ENCODE measurements at regions not wholly inside any gene's neighbourhood (a gene's known extent, or its start where the extent isn't known, plus 50 kb on each side); places are given as distances from the start of the nearest gene placed in this dataset.
"Not testable (repeated sequence)": the region's sequence is repeated elsewhere in the genome, so short reads cannot be mapped to it uniquely, and the experiment has no call there.

- no CpG with 5 or more reads among the region's 2 CpGs for WGBS (ENCODE audit: insufficient coverage)
- no peak for DNase-seq (ENCODE audit: low read depth in 4 of 6, low spot score in 6 of 6)
- Histone ChIP-seq H3K27me3 (ENCODE audit: control insufficient read depth, insufficient read depth, low read length) (no peaks in the 10 kb centered on the region), H3K4me1 (ENCODE audit: control insufficient read depth, insufficient read depth, low read length) (no peaks in the 10 kb centered on the region), H3K9me3 (ENCODE audit: control insufficient read depth, insufficient read depth, low read length) (no peaks in the 10 kb centered on the region), H3K27ac (ENCODE audit: low read depth, low read length) (no peak overlapping the region), H3K4me3 (ENCODE audit: low read depth, low read length) (no peak overlapping the region), H3K36me3 (ENCODE audit: control insufficient read depth, insufficient read depth, low read length) (no peaks in the 10 kb centered on the region)
Measured at GRCh38 chr19:23597661-23598060, 89.4 kb downstream of the ZNF675 start.

- Histone ChIP-seq H3K36me3 (ENCODE audit: control insufficient read depth, insufficient read depth, low read length) (no peaks in the 10 kb centered on the region), H3K27me3 (ENCODE audit: control insufficient read depth, insufficient read depth, low read length) (no peaks in the 10 kb centered on the region), H3K4me1 (ENCODE audit: control insufficient read depth, insufficient read depth, low read length) (no peaks in the 10 kb centered on the region), H3K27ac (ENCODE audit: low read depth, low read length) (no peak overlapping the region), H3K9me3 (ENCODE audit: control insufficient read depth, insufficient read depth, low read length) (no peaks in the 10 kb centered on the region), H3K4me3 (ENCODE audit: low read depth, low read length) (no peak overlapping the region)
- no peak for DNase-seq (ENCODE audit: low read depth in 4 of 6, low spot score in 6 of 6)
Measured at GRCh38 chr19:23596872-23597271, 90.1 kb downstream of the ZNF675 start.

GRCh38 chr19:23594311-23594710 is 92.7 kb downstream of the ZNF675 start:
- not testable (repeated sequence) for H3K9me3 ChIP-seq (ENCODE audit: control insufficient read depth, insufficient read depth, low read length); H3K27me3 ChIP-seq (ENCODE audit: control insufficient read depth, insufficient read depth, low read length); H3K36me3 ChIP-seq (ENCODE audit: control insufficient read depth, insufficient read depth, low read length); H3K27ac ChIP-seq (ENCODE audit: low read depth, low read length); DNase-seq (ENCODE audit: low read depth in 4 of 6, low spot score in 6 of 6); H3K4me1 ChIP-seq (ENCODE audit: control insufficient read depth, insufficient read depth, low read length); H3K4me3 ChIP-seq (ENCODE audit: low read depth, low read length)
- no CpG with 5 or more reads among the region's 12 CpGs for WGBS (ENCODE audit: insufficient coverage)

GRCh38 chr19:23587546-23587945 is 99.5 kb downstream of the ZNF675 start:
- Histone ChIP-seq H3K9me3 (ENCODE audit: control insufficient read depth, insufficient read depth, low read length) (peaks cover 6% of the 10 kb centered on the region), H3K4me3 (ENCODE audit: low read depth, low read length) (no peak overlapping the region), H3K4me1 (ENCODE audit: control insufficient read depth, insufficient read depth, low read length) (no peaks in the 10 kb centered on the region), H3K27ac (ENCODE audit: low read depth, low read length) (no peak overlapping the region), H3K27me3 (ENCODE audit: control insufficient read depth, insufficient read depth, low read length) (no peaks in the 10 kb centered on the region), H3K36me3 (ENCODE audit: control insufficient read depth, insufficient read depth, low read length) (no peaks in the 10 kb centered on the region)
- DNase-seq (ENCODE audit: low read depth in 4 of 6, low spot score in 6 of 6): no peak

- Histone ChIP-seq H3K9me3 (ENCODE audit: control insufficient read depth, insufficient read depth, low read length) (no peaks in the 10 kb centered on the region), H3K4me1 (ENCODE audit: control insufficient read depth, insufficient read depth, low read length) (no peaks in the 10 kb centered on the region), H3K27me3 (ENCODE audit: control insufficient read depth, insufficient read depth, low read length) (no peaks in the 10 kb centered on the region), H3K27ac (ENCODE audit: low read depth, low read length) (no peak overlapping the region), H3K36me3 (ENCODE audit: control insufficient read depth, insufficient read depth, low read length) (no peaks in the 10 kb centered on the region), H3K4me3 (ENCODE audit: low read depth, low read length) (no peak overlapping the region)
- WGBS (ENCODE audit: insufficient coverage): 90% methylated on average over 2 of the region's 6 CpGs
- no peak for DNase-seq (ENCODE audit: low read depth in 4 of 6, low spot score in 6 of 6)
Measured at GRCh38 chr19:23577501-23577900, 109.5 kb downstream of the ZNF675 start.

GRCh38 chr19:23571175-23571574 is 115.8 kb downstream of the ZNF675 start:
- H3K9me3 ChIP-seq (ENCODE audit: control insufficient read depth, insufficient read depth, low read length): peaks cover 3% of the 10 kb centered on the region
- H3K36me3 ChIP-seq (ENCODE audit: control insufficient read depth, insufficient read depth, low read length): no peaks in the 10 kb centered on the region
- WGBS (ENCODE audit: insufficient coverage): 63% methylated on average over 2 of the region's 2 CpGs

GRCh38 chr19:23568116-23568515 is 118.9 kb downstream of the ZNF675 start:
- not testable (repeated sequence) for H3K9me3 ChIP-seq (ENCODE audit: control insufficient read depth, insufficient read depth, low read length); H3K27ac ChIP-seq (ENCODE audit: low read depth, low read length); H3K27me3 ChIP-seq (ENCODE audit: control insufficient read depth, insufficient read depth, low read length); H3K4me3 ChIP-seq (ENCODE audit: low read depth, low read length); H3K36me3 ChIP-seq (ENCODE audit: control insufficient read depth, insufficient read depth, low read length); DNase-seq (ENCODE audit: low read depth in 4 of 6, low spot score in 6 of 6); H3K4me1 ChIP-seq (ENCODE audit: control insufficient read depth, insufficient read depth, low read length)
- WGBS (ENCODE audit: insufficient coverage): 88% methylated on average over 12 of the region's 15 CpGs

More at GRCh38 chr19:23571175-23571574, 115.8 kb downstream of the ZNF675 start:
- no peak for DNase-seq (ENCODE audit: low read depth in 4 of 6, low spot score in 6 of 6)
- Histone ChIP-seq H3K27ac (ENCODE audit: low read depth, low read length) (no peak overlapping the region), H3K4me3 (ENCODE audit: low read depth, low read length) (no peak overlapping the region), H3K27me3 (ENCODE audit: control insufficient read depth, insufficient read depth, low read length) (no peaks in the 10 kb centered on the region), H3K4me1 (ENCODE audit: control insufficient read depth, insufficient read depth, low read length) (no peaks in the 10 kb centered on the region)

GRCh38 chr19:23565256-23565655 is 121.8 kb downstream of the ZNF675 start:
- no peak for DNase-seq (ENCODE audit: low read depth in 4 of 6, low spot score in 6 of 6)
- Histone ChIP-seq H3K9me3 (ENCODE audit: control insufficient read depth, insufficient read depth, low read length) (peaks cover 3% of the 10 kb centered on the region), H3K4me1 (ENCODE audit: control insufficient read depth, insufficient read depth, low read length) (no peaks in the 10 kb centered on the region), H3K4me3 (ENCODE audit: low read depth, low read length) (no peak overlapping the region), H3K27me3 (ENCODE audit: control insufficient read depth, insufficient read depth, low read length) (no peaks in the 10 kb centered on the region), H3K27ac (ENCODE audit: low read depth, low read length) (no peak overlapping the region), H3K36me3 (ENCODE audit: control insufficient read depth, insufficient read depth, low read length) (no peaks in the 10 kb centered on the region)
- WGBS (ENCODE audit: insufficient coverage): 74% methylated on average over 3 of the region's 3 CpGs

GRCh38 chr19:23563326-23563725 is 123.7 kb downstream of the ZNF675 start:
- Histone ChIP-seq H3K36me3 (ENCODE audit: control insufficient read depth, insufficient read depth, low read length) (no peaks in the 10 kb centered on the region), H3K9me3 (ENCODE audit: control insufficient read depth, insufficient read depth, low read length) (peaks cover 5% of the 10 kb centered on the region), H3K27ac (ENCODE audit: low read depth, low read length) (no peak overlapping the region), H3K4me1 (ENCODE audit: control insufficient read depth, insufficient read depth, low read length) (no peaks in the 10 kb centered on the region), H3K27me3 (ENCODE audit: control insufficient read depth, insufficient read depth, low read length) (no peaks in the 10 kb centered on the region), H3K4me3 (ENCODE audit: low read depth, low read length) (no peak overlapping the region)
- no peak for DNase-seq (ENCODE audit: low read depth in 4 of 6, low spot score in 6 of 6)
- WGBS (ENCODE audit: insufficient coverage): no CpG with 5 or more reads among the region's 1 CpG

- Histone ChIP-seq H3K4me3 (ENCODE audit: low read depth, low read length) (no peak overlapping the region), H3K27me3 (ENCODE audit: control insufficient read depth, insufficient read depth, low read length) (no peaks in the 10 kb centered on the region), H3K36me3 (ENCODE audit: control insufficient read depth, insufficient read depth, low read length) (no peaks in the 10 kb centered on the region), H3K4me1 (ENCODE audit: control insufficient read depth, insufficient read depth, low read length) (no peaks in the 10 kb centered on the region), H3K27ac (ENCODE audit: low read depth, low read length) (no peak overlapping the region), H3K9me3 (ENCODE audit: control insufficient read depth, insufficient read depth, low read length) (peaks cover 3% of the 10 kb centered on the region)
- WGBS (ENCODE audit: insufficient coverage): 100% methylated on average over 2 of the region's 2 CpGs
- DNase-seq (ENCODE audit: low read depth in 4 of 6, low spot score in 6 of 6): no peak
Measured at GRCh38 chr19:23561341-23561740, 125.7 kb downstream of the ZNF675 start.

Measured in spinal cord (tissue), 9 donors.